HG03565 (cell line): ENCODE measurements at regions not wholly inside any gene's neighbourhood (a gene's known extent, or its start where the extent isn't known, plus 50 kb on each side); places are given as distances from the start of the nearest gene placed in this dataset.

Experiments used
- ATAC-seq: cut with Tn5 transposase; IDR thresholded peaks from one replicate; pipeline ENCODE4 v1.9.1; 2021; ENCODE audit warnings: mild to moderate bottlenecking, moderate library complexity; ENCODE audit not compliant: unreplicated experiment

DNA sequence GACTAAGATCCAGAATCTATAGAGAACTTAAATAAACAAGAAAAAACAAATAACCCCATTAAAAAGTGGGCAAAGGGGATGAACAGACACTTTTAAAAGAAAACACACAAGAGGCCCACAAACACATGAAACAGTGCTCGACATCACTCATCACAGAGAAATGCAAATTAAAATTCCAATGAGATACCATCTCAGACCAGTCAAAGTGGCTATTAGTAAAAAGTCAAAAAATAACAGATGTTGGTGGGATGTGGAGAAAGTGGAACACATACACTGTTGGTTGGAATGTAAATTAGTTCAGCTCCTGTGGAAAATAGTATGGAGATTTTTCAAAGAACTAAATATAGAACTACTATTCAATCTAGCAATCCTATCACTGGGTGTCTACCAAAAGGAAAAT lies 143.1 kb downstream of the IFI44 start:
- ATAC-seq, result no peak

DNA sequence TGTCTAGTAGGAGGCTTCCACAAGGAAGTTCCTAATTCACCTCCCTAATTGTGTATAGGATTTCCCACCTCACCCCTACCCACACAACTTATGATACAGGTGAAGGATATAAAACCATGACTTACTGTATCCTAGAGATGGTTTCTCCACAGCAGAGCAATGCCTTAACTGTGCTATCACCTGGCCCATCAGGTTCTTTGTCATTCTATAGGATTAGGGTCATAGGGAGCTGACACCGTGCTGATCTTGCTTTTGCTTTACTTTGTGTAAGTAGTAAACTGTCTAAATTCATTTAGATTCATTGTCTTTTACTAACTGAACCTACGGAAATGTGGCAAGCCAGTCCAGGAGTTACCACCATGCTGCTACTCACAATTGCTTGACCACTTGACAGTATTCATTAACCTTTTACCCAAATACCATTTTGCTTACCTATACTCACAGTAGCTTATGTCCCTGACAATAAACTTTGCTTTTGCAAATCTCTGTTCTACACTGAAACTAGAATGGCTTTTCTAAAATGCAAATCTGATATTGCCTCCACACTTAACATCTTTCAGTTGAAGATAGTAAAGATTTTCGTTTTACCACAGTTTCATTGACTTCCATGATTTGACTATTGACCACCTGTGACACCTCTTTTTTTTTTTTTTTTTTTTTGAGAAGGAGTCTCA lies 147.6 kb downstream of the IFI44 start:
- no peak for ATAC-seq

- no peak for ATAC-seq
Measured at GRCh38 chr1:78799926-78800325, 150.3 kb downstream of the IFI44 start.

DNA sequence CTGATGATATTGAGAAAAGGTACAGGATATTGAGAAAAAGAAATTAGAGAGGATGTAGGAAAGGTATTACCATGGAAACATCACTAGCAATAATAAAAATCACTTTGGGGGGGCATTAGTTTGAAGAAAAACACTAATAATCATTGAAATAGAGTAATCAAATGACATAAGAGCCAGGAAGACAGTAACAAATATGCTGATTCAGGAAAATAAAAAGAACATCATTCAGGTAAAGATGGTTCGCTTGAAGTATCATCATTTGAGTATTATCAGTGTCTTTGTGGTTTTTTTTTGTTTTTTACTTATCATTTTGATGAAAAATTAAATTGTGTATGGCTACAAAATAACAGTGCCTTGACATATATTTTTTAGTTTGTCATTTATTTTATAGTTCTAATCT lies 164.5 kb downstream of the IFI44 start:
- no peak for ATAC-seq

DNA sequence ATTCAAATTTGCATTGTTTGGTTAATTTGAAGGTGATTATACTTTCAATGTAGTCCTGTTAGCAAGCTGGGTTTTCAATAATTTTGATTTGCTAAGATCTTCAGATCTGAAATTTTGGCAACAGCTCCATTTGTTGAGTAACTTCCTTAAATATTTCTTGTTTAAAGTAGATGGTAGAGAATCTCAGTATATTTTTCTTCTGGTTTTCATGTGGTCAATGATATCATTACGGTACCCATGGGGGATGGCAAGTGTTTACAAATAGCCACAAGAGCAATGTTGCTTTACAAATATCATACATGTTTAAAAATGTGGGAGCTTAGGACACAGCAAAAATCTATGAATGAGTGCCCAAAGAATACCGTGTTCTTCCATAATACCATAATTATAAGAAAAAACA lies 175.9 kb downstream of the IFI44 start:
- ATAC-seq, result no peak

- no peak for ATAC-seq
Measured at GRCh38 chr1:78829644-78830043, 176.9 kb downstream of the ADGRL4 start.

DNA sequence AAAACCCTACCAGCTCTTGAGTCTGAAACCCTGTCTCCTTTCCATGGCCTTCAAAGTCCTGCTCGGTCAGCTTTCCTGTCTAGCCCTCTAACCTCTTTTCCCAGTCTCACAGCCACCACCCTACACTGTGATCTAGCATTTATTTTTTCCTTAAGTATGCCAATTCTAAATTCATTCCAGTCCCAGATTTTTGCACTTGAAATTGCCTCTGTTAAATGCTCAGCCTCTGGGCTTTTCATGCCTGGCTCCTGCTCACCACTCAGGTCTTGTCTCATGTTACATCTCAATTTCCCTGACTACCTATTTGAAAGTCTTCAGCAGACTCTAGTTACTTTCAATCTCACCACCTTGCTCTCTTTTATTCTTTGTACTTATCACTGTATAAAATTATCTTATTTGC lies 176.2 kb downstream of the ADGRL4 start:
- no peak for ATAC-seq

DNA sequence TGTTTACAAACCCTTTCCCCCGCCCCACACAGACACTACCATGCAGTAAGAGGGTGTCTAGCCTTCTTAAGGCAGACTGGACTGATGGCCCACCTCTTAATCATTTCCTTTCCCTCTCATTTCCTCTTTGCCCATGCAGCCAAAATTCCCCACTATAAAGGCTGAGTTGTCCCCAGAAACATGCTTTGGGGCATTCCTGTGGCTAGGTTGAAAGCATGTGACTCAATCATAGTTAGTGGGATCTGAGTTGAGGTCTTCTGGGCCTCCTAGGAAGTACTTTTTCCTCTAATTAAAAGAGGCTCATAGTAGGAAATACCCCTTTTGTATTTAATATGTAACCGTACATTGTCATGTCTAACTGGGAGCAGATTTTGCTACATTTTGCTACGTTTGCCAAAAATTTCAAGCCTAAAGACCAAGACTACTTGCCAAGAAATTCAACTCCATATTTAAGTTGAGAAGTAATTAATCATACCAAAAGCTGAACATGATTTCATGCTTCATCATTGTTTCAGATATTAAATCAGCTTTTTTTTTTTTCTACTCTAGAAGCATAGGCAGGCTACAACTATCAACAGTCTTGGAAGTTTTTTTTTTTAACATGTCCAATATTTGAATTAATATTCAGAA lies 174.7 kb downstream of the ADGRL4 start:
- no peak for ATAC-seq

DNA sequence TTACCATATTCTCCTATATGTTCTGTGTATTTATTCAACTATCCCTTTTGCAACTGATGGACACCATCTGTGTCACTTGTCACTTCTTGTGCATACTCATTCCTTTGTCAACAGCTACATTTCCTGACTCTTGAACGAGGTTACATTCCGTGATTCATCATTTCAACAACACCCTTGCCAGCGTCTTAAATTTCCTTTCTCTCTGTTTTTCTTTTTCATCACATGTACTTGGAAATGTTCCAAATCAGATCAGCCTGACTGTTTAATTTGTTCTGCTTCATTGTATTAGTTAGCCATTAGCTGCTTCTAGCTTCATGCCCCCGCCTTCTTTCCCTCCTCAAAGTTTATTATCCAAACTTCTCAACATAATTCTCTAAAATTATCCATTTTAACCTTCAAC lies 173.0 kb downstream of the ADGRL4 start:
- no peak for ATAC-seq

DNA sequence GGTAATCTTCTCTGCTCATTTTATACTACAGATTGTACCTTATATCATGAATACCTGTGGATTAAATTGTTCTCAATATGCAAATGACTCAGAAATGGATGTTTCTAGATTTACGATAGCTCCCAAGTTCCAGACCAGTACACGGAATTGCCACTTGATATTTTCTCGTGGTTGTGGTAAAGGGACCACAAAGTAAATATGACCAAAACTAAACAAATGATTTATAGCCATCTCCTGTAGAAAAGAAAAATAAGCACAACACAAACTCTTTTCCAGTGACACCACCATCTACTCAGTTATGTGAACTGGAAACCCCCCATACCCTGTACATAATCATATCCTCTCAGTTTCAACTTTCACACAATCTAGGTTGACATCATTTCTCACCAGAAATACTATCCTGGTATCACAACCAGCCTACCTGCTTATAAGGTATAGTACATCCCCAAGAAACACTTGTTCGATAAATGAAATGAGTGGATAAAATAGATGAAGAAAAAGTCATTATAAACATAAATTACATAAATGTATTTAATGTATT lies 172.3 kb downstream of the ADGRL4 start:
- peak; percentile 79 for ATAC-seq

- ATAC-seq, result no peak
Measured at GRCh38 chr1:78836726-78837125, 169.8 kb downstream of the ADGRL4 start.

DNA sequence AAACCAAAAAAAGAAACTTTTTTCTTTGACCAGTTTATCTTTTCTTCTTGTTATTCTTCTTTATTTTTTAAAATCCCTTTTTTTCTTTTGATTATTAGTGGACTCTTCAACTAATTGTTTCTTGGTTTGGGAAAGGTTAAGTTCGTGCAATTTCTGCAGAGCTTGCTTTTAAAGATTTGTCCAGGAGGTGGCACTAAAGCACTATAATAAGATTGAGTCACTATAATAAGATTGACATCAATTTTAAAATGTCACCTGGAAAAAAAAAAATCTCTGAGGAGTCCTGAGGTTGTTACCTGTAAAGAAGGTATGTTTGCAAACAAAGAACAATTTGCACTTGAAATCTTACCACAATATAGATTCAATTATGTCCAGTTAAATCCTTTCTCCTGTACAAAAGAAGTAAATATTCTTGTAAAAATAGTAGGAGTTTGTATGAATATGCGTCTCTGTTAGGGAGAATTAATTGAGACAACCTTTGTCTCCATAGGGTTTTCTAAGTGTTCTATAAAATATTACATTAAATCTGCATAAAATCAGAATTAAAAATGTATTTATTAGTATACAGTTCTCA lies 166.7 kb downstream of the ADGRL4 start:
- ATAC-seq, result peak; percentile 46
